Activated CD4-positive, CD25-positive, alpha-beta regulatory T cell treated with anti-CD3 and anti-CD28 coated beads, Interleukin-2, amount 50 U/mL, for 24 hours (primary cell): ENCODE measurements at regions not wholly inside any gene's neighbourhood (a gene's known extent, or its start where the extent isn't known, plus 50 kb on each side); places are given as distances from the start of the nearest gene placed in this dataset.

Source experiments
- ATAC-seq, 2 donors: fragments of 150-1000 bp; cut with Tn5 transposase; one replicate each; pipeline ENCODE4 v1.10.0; 2021; ENCODE audit warnings: mild to moderate bottlenecking in 1 of 2, moderate library complexity in 1 of 2

DNA sequence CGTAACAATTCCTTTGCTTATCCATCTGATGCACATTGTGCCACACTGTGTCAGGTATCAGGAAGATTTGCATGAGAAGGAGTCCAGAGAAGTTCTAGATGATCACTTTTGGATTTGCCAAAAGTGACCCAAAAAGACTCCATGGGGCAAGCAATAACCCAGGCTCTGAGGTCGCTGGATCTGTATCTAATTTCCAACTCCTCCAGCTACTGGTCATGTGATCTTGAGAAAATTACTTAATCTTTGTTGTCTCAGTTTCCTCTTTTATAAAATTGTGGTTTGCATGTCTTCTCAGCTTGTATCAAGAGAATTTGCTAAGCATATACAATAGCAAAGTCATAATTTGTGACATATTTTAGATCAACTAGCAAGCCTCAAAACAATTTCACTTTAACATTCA is 61.3 kb upstream of the ITGA4 start:
- no peak for ATAC-seq

DNA sequence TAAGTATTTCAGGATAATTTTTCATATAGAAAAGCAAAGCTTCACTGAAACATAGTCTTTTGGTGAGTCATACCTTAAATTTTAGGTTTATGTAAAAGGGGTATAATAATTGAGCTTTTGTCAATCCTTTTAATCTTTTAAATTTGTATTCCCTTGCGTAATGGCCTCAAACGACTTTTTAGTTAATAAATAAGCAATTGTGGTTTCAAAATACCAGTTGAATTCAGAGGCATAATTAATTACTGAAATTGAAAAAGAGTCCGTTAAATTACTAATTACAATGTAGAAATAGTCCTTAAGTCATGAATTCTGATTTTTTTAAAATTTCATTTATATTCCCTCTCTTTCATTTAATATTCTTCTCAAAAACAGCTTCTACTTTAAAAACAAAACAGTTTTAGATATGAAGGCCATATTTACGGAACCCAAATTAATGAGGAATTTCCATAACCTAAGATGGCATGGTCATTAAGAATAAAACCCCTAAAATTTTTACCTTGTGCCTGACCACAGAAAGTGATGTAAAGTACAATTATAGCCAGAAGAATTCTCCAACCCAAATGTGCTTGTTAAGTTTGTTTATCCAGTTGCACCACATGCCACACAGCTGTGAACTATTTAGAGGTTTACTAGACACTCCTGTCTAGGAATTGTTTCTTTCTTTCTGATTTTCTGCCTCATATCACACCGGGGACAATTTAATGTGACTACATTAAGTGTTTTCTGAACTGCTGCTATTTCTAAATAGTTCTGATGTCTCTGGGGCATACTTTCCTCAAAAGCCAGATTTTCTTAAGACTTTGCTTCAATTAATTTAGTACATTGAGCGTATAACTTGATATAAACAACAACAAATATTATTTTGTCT is 60.7 kb upstream of the ITGA4 start:
- ATAC-seq: no peak

DNA sequence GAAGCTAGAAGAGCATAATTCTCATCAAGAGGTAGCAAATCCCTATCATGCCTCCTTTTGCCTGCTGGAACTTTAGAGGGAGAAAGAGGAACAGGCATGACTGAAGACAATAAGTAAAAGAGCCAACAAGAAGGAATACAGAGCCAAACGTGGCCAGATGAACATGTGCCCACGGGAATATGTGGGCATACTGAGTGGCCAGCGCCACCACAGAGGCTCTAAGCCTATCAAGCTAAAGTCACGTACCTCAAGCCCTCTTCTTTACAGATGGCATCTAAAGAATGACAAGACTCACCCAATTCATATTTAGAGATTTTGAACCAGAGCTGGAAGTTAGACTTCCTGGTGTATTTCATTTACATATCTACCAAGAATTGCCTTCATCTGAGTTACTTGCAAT is 59.9 kb upstream of the ITGA4 start:
- ATAC-seq: no peak

DNA sequence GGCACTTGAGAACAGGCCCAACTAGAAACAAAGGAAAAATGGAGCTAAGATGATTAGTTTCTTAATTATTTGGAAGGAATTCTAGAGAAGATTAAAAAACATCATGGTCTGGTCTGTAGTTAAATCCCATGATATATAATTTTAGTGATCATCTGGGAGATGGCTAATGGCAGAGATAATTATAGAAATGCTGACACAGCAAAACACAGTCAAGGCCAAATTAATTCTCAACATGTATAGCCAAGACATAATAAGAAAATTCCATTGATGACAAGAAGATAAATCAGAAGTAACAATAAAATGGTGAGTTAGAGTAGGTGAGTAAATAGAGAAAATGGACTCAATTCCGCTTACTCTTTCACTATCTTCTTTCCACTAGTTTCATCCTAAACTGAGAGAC is 59.2 kb upstream of the ITGA4 start:
- ATAC-seq: no peak

DNA sequence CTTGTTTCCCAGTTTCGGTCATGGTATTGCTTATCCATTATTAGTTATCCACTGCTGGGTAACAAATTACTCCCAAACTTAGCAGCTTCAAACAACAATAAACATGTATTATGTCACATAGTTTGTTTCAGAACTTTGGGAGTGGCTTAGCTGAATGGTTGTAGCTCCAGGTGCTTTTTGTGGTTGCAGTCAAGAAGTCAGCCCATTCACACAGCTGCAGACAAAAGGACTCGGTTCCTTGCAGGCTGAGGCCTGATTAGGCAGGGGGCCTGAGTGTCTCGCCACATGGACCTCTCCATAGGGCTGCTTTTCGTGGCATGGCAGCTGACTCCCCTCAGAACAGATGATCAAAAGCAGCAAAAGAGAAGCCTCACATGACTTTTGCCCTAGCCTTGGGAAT is 58.2 kb upstream of the ITGA4 start:
- ATAC-seq: no peak

DNA sequence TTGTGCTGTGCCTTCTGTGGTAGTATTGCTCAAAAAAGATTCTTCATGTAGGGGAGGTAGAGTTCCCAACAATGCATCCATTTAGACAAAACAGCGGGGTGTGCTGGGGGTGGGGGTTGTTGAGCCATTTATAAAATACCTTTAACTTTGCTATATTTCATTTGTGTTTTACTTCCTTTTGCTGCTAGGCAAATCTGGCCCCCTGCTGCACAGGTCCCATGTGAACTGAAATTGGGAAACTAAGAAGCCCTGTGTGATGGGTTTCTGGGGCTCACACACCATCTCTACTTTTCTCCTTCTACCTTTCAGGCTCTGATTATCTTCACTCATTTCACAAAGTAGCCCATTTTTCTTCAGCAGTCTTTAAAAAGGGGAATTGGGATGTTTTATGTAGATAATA is 52.7 kb upstream of the ITGA4 start:
- ATAC-seq: no peak

DNA sequence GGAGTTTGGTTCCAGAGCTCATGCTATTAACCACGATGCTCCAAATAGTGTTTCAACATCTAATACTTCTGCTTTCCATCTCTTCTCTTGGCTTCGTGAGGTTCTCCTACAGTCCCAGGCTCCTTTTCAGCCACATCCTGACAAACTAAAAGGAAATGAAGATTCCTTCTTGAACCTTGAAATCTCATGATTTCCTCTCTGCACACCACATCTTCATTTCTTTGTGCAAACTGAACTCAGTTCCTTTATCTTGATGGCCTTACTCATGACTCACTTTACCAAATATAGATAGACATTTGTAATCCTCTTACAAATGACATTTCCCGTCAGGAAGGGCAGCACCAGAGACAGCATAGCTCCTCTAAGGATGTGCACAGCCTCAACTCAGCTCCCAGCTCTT is 50.0 kb upstream of the ITGA4 start:
- no peak for ATAC-seq
